GM18511 (cell line): ENCODE measurements at regions not wholly inside any gene's neighbourhood (a gene's known extent, or its start where the extent isn't known, plus 50 kb on each side); places are given as distances from the start of the nearest gene placed in this dataset.

Experiments
- ATAC-seq: cut with Tn5 transposase; IDR thresholded peaks from one replicate; pipeline ENCODE4 v1.9.1; 2021; ENCODE audit warnings: mild to moderate bottlenecking, moderate library complexity; ENCODE audit not compliant: unreplicated experiment

DNA sequence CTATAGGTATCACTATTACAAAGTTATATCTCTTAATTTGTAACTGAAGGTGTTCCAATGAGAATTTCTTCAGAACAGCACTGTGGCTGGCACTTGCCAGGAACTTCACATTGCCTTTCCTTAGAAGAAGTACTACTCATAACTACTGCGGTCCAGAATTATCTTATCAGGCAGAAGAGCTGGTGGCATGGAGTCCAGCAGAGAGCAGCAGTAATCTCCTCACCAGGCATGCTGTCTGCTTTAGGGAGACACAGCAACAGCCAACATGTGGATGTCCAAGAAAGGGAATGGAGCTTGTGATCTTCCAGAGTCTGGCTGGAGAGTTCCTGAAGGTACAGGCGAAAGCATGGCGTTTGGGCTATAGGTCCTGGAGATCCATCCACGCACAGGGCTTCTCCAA, 919.7 kb upstream of the NR2F2 start:
- ATAC-seq: no peak

DNA sequence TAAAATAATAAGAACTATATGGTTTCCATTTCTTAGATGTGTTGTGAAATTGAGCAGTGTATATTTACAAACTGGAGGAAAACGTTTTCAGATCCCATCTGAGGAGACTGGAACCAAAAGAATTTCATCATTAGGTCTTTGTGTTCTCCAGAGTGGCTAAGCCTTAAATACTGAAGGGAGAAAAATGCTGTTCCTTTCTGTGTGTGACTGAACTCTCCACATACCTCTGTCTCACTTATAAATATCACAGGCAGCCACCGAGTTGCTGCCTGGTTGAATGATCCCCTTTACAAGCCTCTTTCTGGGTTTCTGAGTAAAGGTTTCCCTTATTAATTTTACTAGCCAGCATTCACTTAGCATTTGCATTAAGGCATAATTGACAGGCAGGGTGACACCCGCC, 913.9 kb upstream of the NR2F2 start:
- ATAC-seq: no peak

DNA sequence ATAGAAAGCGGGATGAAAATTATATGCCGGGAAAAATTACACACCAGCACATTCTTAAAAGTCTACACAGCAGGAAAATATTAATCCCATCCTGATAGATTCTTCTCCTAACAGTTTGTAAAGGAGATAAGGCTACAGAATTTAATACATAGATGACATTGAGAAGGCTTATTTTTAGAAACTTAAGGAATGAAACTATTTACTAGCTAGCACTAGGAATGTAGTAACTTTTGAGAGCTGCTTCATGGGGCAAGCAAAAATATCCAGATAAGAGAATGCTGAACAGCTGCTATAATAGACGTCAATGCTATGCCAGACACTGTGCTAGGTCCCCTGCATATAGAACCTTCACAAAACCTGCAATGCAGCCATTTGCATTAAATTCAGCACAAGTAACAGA, 912.7 kb upstream of the NR2F2 start:
- no peak for ATAC-seq

DNA sequence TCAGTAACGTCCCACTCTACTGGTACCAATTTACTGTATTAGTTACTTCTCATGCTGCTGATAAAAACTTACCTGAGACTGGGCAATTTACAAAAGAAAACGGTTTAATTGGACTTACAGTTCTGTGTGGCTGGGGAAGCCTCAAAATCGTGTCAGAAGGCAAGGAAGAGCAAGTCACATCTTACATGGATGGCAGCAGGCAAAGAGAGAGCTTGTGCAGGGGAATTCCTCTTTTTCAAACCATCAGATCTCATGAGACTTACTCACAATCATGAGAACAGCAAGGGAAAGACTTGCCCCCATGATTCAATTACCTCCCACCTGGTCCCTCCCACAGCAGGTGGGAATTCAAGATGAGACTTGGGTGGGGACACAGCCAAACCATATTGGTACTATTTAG, 908.2 kb upstream of the NR2F2 start:
- ATAC-seq: no peak

DNA sequence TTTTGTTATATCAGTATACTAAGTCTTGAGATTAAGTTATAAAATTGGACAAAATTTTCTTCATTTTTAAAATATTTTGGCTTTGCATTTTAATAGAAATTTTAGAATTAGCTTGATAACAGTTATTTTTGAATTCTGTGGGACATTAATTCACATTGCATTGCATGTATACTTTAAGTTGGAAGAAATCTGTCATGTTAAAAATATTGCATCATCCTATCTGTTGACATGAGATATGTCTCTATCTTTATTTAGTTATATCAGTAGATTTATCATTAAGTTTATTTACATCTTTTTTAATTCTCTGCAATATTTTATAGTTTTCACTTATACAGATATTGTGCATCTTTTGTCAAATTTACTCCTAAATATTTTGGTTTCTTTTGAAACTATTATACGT, 904.6 kb upstream of the NR2F2 start:
- no peak for ATAC-seq

DNA sequence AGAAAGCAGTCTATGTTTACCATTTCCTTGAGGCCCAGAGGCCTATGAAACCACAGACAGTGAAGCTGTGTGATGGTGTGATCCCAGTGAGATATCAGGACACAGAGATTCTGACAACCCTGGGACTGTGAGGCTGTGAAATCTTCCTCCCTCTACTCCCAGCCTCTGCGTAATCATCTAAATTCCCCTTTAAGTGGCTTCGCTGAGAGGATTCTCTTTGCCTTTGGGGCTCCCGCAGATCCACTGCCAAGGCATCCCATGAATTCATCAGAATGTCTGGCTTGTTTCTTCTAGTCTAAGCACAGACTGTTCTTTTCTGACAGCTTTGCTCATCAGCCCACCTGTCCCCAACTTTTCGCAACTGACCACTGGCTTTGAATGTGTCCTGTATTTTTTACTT, 901.2 kb upstream of the NR2F2 start:
- ATAC-seq: no peak

DNA sequence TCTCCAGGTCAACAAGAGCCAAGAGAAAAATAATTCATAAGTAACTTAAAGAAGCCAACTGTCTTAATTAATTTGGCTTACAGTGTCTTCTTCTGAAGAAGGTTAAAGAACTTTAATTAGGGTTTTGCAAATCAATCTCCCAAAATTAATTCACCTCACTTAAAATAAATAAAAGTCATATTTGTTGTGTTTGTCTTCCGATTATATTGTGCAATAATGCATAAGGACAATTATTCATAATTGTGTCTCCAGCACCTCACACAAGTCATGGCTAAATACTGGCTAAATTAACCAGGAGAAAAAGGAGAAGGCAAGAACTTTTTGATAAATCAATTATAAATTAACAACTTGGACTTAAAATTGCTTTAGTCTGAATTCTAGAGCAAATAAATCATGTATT, 899.0 kb upstream of the NR2F2 start:
- no peak for ATAC-seq

DNA sequence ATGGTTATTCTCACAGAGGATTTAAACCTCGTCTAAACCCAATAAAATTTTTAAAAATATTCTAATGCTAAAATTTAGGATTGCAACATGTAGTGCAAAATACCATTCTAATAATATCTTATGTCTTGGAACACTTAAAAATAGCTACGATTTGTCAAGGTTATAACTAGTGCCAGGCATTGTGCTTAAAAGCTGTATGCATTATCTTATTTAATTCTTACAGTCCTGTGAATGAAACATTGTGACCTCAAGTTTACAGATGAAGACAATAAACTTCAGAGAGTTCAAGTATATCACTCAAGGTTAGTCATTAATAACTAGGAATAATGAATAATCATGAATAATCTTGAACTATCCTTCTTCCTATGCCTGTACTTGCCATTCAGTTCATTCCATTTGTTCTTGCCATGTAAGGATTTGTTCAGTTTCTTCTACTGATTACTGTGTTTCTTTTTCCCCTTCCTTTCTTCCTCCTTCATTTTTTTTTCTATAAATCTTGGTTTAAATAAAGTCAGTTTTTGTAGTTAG, 897.6 kb upstream of the NR2F2 start:
- no peak for ATAC-seq

DNA sequence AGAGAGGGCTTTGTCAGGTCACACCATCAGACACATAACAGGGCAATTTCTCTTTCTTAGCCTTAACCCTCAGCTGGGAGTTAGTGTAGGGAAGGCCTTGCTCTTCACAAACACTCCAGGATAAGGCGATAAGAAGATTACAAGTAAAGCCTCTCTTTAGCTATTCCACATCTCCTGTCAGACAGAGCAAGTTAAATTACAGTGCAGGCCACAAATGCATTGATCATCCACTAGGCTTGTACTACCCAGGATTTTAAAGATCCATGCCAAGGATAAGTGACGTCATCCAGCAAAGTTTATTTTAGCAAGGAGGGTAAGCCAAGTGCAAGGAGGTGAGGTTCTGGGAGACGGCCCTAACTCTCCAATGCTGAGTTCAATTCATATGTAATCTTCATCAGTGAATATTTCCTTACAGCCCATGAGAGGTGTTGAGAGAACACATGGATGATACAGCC, 890.6 kb upstream of the NR2F2 start:
- ATAC-seq: no peak

DNA sequence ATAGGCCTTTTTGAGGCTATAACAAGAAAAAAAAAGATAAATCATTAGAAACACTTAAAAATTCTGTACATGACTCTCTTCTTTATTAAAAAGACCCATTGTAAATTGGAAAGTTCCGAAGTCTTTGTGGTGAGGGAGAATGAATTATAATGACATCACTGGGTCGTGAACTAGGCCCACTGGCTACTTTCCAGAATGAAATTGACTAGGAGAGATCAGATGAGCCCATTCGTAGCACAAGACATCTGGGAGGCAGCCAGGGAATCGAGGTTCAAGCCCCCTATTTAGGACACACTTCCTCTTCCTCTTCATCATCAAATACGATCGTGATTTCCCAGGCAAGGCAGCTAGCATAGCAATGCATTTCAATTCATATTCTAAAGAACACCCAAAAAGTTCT, 889.8 kb upstream of the NR2F2 start:
- ATAC-seq: no peak

DNA sequence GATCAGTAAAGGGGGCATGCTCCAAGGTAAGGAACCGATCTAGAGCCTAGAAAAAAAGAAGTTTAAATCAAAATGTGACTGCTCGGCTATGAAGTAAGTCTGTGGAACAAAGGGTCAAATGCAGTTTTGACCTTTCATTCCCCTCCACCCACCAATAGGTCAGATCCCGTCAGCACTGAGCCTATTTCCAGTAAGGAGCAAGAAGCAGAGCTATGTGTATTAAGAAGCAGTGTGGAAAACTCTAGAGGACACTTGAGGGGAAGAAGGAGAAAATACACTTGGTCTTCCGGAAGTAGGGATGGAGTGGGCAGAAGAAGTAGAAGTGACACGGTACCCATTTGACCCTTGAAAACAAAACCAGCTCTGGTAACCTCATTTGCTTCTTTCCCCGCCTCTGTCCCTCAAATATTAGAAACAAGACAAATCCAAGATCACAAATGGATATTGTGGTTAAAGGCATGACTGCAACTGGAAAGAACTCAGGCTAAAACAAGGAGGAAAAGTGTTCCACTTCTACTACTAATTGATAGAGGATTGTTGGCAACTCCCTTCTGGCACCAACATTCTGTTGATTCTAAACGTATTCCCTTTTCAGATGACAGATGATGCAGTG, 888.3 kb upstream of the NR2F2 start:
- ATAC-seq: no peak

DNA sequence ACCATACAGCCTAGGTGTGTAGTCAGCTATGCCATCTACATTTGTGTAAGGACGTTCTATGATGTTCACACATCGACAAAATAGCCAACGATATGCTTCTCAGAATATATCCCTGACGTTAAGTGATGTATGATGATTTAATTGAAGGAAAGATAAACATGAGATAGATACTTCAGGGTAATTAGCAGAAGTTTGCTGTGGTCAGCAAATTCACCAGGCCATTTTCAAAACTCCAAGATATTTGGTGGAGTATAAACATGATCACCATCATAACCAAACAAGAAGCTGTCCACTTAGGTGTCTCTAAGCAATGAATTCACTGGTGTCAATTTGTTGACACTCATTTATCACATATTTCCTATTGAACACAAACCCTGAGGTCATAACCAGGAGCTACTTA, 885.6 kb upstream of the NR2F2 start:
- no peak for ATAC-seq

DNA sequence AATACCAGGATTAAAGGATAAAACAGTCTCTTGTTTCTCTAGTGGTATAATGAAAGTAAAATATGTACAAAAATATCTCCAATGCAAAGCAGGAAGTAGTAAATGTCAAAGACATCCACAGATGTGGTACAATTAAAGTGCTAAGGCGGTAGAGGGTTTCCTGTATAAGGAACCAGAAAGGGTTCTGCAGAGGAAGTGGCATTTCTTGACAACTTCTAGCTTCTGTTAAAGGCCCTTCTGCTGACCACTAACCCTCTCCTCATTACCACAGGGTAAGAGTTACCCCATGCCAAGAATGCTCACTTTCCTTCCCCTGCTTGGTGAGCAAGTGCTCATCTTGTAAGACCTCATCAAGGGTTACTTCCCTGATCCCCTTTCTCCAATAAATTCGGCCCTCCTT, 883.6 kb upstream of the NR2F2 start:
- ATAC-seq: no peak

DNA sequence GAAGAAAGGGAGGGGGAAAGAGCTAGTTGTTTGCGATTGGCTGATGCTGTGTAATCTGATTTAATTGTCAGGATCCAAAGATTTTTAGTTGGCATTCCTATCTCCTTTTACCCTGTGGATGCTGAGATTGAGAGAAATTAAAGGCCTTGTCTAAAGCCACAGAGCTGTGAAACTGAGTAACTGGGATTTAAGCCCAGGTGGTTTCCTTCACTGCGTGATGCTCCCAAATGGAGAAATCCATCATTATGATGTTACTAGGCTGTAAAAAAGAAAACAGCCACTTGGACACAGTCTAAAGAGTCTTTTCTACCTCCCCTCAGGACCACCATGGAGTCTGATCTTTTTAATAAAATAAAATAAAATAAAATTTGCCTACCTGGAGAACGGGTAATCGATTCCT, 883.0 kb upstream of the NR2F2 start:
- ATAC-seq: no peak

DNA sequence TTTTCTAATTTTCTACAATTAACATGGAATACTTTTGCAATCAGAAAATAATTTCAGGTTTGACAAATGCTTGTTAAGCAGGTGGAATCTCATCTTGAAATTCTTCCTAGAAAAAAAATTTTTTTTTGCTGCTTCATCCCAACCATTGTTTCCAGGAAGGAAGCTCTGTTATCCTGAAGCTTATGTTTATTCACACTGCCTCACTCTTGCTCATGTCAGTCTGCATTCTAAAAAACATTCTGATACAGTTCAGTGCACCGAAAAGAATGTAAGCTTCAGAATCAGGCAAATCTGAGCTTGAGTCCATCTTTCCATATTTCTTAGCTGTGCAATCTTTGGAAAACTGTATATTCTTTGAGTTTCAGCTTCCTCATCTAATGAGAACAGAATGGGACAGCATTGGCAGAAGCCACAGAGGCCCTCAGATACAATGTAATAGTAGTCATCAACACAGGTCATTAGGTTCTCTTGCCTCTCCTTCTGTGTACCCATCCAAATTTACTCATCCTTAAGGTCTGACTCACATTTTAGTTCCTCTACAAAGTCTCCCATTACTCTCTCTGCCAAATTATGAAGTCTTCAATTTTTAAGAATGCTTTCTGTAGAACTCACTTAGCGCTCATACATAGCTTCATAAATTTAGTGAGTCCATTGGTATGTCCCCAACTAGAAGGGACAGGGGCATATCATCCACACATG, 881.8 kb upstream of the NR2F2 start:
- no peak for ATAC-seq

DNA sequence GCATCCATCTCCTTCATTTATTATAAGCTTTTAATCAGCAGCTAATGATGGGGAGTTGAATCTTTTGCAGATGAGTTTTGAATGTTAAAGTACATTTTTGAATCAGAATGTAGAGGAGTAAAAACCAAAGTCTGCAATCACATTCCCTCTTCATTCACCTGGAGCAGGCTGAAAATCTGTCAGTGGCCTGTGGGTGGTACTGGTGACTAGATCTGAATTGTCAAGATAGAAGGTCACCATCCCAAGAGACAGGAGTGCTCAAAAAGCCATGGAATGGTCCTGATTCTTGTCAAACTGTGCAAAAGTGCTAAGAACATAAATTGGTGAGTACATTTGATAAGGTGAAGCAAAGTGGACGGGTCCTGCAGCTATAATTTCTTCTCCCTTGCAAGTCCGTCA, 881.3 kb upstream of the NR2F2 start:
- no peak for ATAC-seq

DNA sequence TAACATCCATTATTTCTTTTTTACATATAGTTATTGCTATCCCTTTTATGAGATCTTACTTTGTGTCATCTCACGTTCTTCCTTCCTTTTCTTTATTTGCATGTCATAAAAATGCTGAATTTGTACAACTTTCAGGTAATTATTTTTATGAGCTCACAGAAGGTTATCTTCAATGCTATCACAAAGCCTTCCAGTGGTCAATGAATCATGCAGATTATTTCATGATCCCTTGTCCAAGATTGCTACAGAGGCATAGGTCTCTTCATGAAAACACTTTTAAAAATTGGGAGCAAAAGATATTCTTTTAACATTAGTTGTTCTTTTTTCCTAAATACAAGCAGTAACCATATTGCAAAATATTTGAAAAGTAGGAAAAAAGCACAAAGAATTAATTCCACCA, 880.1 kb upstream of the NR2F2 start:
- ATAC-seq: no peak

DNA sequence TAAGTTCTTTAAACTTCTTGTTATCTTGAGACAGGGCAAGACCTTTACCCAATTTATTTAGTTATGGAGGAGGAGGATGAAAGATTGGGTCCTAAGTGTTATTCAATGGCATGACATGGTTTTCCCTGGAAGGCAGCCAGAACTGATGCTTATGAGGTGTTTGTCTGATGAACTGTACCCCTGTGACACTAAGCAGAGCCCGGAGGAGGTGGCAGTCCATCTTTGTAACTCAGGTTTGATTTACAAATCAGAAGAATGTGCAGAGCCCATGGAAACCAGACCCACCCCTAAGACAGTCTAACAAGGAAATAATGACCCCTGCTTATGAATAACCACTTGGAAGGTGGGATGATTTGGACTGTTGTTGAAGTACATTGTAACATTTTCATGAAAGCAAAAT, 878.6 kb upstream of the NR2F2 start:
- ATAC-seq: no peak

DNA sequence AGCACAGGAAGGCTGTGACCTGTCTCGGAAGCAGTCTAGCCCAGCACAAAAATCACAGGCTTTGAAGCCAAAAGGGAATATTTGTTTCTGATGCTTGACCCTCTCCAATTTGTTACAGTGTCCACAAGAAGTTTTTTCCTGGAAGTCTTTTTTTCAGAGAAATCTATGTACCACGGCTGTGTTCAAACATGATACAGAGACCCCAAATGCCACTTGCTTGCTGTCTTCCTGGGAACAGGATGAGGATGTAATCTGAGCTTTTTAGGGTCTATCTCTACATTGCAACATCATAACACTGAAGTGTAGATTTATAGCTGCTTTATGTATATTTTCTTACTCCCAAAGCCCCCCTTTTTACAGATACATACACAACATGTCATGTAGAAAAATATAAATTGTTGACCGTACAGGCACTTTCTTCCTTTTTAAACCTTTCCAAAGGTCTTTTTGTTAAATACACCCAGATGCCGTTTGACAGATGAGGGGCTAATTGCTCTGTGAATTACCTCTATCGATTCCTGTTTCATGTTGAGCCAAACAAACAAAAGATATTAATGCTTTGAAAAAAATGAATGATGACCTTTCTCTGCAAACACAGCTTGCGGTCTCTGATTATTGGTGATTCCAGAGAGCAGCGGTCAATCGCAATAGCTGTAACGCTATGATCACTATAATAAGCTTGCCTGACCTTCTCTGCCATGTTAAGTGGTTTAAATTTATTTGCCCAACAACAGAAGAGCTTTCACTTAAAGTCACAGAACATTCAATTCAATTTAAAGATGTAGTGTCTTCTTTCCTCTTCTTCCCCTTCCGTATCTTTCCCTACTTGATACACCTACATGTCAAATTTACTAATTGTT, 875.9 kb upstream of the NR2F2 start:
- ATAC-seq: no peak

DNA sequence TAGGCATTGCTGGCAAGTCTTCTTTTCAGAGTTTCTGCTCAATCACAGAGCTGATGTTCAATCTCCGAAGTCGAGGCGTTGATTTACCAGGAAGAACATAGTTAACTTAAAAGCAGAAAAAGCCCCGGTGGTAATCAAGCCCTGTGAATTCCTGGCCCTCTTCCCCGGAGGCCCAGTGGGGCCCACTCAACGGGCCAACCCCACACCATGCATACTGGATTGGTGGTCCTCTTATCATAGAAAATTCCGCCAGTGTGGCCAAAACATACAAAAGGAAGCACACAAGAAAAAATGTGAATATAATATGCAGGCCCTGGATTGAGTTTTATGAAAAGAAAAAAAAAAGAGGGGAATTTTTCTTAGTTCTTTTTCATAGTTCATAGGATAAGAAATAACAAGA, 873.0 kb upstream of the NR2F2 start:
- ATAC-seq: no peak

DNA sequence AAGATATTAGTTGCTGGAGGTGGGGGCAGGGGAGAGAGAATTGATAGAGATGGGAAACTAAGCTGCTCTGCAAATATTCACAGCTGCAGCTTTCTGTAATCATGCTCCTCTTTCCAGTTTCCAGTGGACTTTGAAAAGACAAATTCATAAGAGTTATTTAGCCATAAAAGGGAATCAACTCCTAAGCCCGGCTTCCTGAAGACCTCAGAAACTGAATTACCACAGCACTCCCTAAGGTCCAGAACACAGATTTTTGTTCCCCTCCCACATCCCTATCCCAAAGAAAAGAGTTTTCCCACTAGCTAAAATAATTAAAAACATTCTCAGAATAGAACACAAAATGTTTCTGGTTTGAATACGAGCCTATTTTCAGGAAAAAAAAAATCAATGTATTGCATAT, 871.8 kb upstream of the NR2F2 start:
- no peak for ATAC-seq

DNA sequence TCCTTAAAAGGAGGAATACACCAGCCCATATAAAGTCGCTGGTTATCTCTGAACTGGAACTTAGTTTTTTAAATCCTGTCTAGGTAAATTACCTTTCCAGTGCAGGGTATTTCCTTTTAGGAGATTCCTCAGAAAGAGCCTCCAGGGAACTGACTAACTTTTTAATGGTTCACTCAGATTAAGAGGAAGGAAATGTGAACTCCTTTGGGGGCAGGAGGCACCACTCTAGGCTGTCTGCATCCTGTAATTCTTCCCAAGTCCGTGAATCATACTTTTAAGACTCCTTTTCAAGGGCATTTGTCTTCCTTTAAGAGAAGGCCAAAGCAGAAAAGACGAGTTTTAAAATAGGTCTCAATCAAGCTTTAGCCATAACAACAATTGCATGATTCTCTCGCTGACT, 871.2 kb upstream of the NR2F2 start:
- ATAC-seq: no peak
